IMR-90 (cell line): ENCODE measurements at regions not wholly inside any gene's neighbourhood (a gene's known extent, or its start where the extent isn't known, plus 50 kb on each side); places are given as distances from the start of the nearest gene placed in this dataset.
"Not testable (repeated sequence)": the region's sequence is repeated elsewhere in the genome, so short reads cannot be mapped to it uniquely, and the experiment has no call there.

Experiments used
- MXI1 ChIP-seq: IDR thresholded peaks from 2 replicates; pipeline ENCODE4 v1.6.1; 2012; ENCODE audit warnings: low read depth, mild to moderate bottlenecking, low read length, moderate library complexity, borderline replicate concordance
- RFX5 ChIP-seq: IDR thresholded peaks from 2 replicates; pipeline ENCODE4 v1.8.0; 2012; ENCODE audit warnings: low read depth, mild to moderate bottlenecking, low read length, moderate library complexity
- SMC3 ChIP-seq: fragments of 150-350 bp; IDR thresholded peaks from 2 replicates; pipeline ENCODE4 v1.6.1; 2016; ENCODE audit warnings: low read depth, mild to moderate bottlenecking, antibody characterized with exemption, low read length, moderate library complexity
- TF ChIP-seq, protein P1 (sequence below): conservative IDR thresholded peaks from 2 replicates; pipeline ENCODE4 v1.5.1; 2012; ENCODE audit warnings: mild to moderate bottlenecking, low read depth, low read length, improper control_type of control experiment

DNA sequence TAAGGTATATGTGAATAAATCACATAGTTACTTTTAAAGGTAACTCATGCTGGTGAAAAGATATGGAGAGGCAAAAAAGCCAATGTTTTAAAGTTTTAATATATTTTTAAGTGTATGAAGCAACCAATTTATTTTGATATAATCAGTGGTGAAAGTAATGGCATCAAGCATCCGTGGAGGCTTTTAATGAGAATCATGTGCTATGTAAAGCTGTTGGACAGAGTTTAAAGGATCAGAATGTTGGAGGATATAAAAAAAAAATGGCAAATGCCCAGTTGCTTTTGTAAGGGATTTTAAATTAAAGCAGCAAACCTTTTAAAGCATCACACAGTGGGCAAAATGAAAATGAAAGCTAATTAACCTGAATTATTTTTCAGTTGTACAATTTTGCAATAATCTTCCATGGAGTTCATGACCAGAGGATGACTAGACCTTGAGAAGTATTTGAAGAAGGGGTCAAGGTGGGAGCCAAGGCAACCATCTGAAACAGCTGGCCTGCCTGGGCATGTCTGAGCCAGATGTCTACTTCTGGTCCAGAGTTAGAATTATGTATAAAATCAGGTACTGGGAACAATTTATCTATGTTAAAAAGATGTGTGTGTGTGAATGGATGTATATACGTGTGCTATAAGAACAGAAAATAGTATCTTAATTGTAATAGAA is 1007.9 kb downstream of the LTN1 start:
- not testable (repeated sequence) for TF ChIP-seq RFX5, MXI1, SMC3
- TF ChIP-seq, protein P1, sequence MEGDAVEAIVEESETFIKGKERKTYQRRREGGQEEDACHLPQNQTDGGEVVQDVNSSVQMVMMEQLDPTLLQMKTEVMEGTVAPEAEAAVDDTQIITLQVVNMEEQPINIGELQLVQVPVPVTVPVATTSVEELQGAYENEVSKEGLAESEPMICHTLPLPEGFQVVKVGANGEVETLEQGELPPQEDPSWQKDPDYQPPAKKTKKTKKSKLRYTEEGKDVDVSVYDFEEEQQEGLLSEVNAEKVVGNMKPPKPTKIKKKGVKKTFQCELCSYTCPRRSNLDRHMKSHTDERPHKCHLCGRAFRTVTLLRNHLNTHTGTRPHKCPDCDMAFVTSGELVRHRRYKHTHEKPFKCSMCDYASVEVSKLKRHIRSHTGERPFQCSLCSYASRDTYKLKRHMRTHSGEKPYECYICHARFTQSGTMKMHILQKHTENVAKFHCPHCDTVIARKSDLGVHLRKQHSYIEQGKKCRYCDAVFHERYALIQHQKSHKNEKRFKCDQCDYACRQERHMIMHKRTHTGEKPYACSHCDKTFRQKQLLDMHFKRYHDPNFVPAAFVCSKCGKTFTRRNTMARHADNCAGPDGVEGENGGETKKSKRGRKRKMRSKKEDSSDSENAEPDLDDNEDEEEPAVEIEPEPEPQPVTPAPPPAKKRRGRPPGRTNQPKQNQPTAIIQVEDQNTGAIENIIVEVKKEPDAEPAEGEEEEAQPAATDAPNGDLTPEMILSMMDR = not testable (repeated sequence)
